ENCODE measurements at regions not wholly inside any gene's neighbourhood (a gene's known extent, or its start where the extent isn't known, plus 50 kb on each side); places are given as distances from the start of the nearest gene placed in this dataset.

DNA sequence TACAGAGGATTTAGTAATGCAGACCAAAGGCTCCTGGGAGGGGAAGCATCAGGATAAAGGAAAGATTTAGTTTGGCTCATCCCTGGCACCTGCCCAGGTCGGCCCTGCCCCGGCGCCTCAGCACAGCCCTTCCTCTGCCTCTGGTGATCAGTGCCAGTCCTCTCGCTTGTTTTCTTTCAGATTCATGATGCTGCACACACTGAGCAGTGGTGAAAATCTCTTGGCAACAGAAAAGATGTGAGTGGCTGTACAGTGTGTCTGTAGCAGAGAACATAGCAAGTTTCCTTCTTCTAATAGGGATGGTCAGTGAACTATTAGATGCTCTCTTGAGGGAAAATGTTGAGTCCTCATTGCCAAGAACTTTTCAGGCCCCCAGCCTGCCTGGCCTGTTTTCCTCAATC lies 994.1 kb downstream of the KCNMA1 start:
- TF ChIP-seq POLR2A (IDR thresholded peaks at IDR 0.05) (no peak), CTCF (IDR thresholded peaks at IDR 0.05) (no peak)

All from thyroid gland (tissue), 4 donors.